ENCODE measurements at regions not wholly inside any gene's neighbourhood (a gene's known extent, or its start where the extent isn't known, plus 50 kb on each side); places are given as distances from the start of the nearest gene placed in this dataset.

DNA sequence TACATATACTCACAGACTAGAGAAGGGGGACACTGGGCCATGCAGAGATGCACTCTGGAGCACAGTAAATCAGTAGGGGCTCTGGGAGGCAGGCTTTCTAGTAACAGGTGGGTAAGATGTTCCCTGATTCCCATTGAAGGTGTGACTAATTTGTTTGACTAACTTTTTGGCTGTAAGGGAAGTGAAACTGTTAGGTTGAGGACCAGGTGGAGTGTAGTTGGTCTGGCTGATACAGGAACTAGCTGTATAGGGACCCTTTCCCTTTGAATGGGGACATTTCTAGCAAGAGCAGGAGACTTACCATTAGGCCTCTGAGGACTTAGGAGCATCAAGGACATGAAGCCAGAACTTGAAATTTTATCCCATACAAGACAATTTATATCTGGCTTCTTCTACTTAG, 989.6 kb upstream of the COX7C start:
- TF ChIP-seq, protein P1, sequence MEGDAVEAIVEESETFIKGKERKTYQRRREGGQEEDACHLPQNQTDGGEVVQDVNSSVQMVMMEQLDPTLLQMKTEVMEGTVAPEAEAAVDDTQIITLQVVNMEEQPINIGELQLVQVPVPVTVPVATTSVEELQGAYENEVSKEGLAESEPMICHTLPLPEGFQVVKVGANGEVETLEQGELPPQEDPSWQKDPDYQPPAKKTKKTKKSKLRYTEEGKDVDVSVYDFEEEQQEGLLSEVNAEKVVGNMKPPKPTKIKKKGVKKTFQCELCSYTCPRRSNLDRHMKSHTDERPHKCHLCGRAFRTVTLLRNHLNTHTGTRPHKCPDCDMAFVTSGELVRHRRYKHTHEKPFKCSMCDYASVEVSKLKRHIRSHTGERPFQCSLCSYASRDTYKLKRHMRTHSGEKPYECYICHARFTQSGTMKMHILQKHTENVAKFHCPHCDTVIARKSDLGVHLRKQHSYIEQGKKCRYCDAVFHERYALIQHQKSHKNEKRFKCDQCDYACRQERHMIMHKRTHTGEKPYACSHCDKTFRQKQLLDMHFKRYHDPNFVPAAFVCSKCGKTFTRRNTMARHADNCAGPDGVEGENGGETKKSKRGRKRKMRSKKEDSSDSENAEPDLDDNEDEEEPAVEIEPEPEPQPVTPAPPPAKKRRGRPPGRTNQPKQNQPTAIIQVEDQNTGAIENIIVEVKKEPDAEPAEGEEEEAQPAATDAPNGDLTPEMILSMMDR (IDR thresholded peaks at IDR 0.05) = no peak
- TF ChIP-seq EP300 (IDR thresholded peaks at IDR 0.05) = no peak
- no peak for TF ChIP-seq POLR2A (IDR thresholded peaks at IDR 0.05)
- TF ChIP-seq POLR2AphosphoS5 (IDR thresholded peaks at IDR 0.05) = no peak

Data from stomach (tissue), 4 donors.